WTC11 (cell line): ENCODE measurements at regions not wholly inside any gene's neighbourhood (a gene's known extent, or its start where the extent isn't known, plus 50 kb on each side); places are given as distances from the start of the nearest gene placed in this dataset.

ENCODE experiments used
- ATAC-seq: fragments of 200-7000 bp; cut with Tn5 transposase; 2 replicates; pipeline ENCODE4 v1.10.0; 2021; ENCODE audit warnings: mild to moderate bottlenecking, moderate library complexity
- CTCF ChIA-PET: fragments of 300-600 bp; sonication (Branson Sonifier 250); formaldehyde crosslinking; loops from one replicate; lab custom pipeline; 2021; ENCODE audit warnings: antibody characterized with exemption; lab: Charles Lee
- POLR2A ChIA-PET: fragments of 350-600 bp; sonication (Branson Sonifier 250); formaldehyde crosslinking; loops from one replicate; lab custom pipeline; 2021; ENCODE audit warnings: antibody characterized with exemption; lab: Charles Lee
- DNase-seq: peaks from one replicate; pipeline ENCODE4 v3.0.0; 2021; ENCODE audit warnings: low spot score
- H3K27ac Mint-ChIP-seq: 2 replicates; pipeline ENCODE4 v1.8.0; 2021; ENCODE audit warnings: mixed read lengths
- H3K27me3 Mint-ChIP-seq: 2 replicates; pipeline ENCODE4 v1.8.0; 2021; ENCODE audit warnings: low read depth, mild to moderate bottlenecking, moderate library complexity, mixed read lengths
- H3K36me3 Mint-ChIP-seq: 2 replicates; pipeline ENCODE4 v1.8.0; 2021; ENCODE audit warnings: mixed read lengths
- H3K4me1 Mint-ChIP-seq: 2 replicates; pipeline ENCODE4 v1.8.0; 2022; ENCODE audit warnings: mixed read lengths
- H3K4me3 Mint-ChIP-seq: 2 replicates; pipeline ENCODE4 v1.8.0; 2021; ENCODE audit warnings: mild to moderate bottlenecking, moderate library complexity, mixed read lengths
- H3K9me3 Mint-ChIP-seq: 2 replicates; pipeline ENCODE4 v1.8.0; 2021; ENCODE audit warnings: mixed read lengths
- ATF3 ChIP-seq: sonication (generic); formaldehyde crosslinking; conservative IDR thresholded peaks from 2 replicates; pipeline ENCODE4 v1.8.1; 2022; ENCODE audit warnings: mild to moderate bottlenecking, missing genetic modification reagents
- CBFB ChIP-seq: sonication (generic); formaldehyde crosslinking; IDR thresholded peaks from 2 replicates; pipeline ENCODE4 v1.8.1; 2022; ENCODE audit warnings: mild to moderate bottlenecking, low read depth, missing genetic modification reagents
- CDX4 ChIP-seq: fragments of 250-450 bp; sonication (Bioruptor Pico); IDR thresholded peaks from 2 replicates; pipeline ENCODE4 v1.9.0; 2021; ENCODE audit warnings: moderate library complexity, mild to moderate bottlenecking, inconsistent platforms, borderline replicate concordance
- CREM ChIP-seq: sonication (generic); formaldehyde crosslinking; IDR thresholded peaks from 2 replicates; pipeline ENCODE4 v1.8.1; 2022; ENCODE audit warnings: mild to moderate bottlenecking, missing genetic modification reagents, moderate library complexity
- E2F4 ChIP-seq: sonication (generic); formaldehyde crosslinking; IDR thresholded peaks from 2 replicates; pipeline ENCODE4 v1.8.1; 2022; ENCODE audit warnings: low read depth, mild to moderate bottlenecking, moderate library complexity, missing genetic modification reagents, borderline replicate concordance
- E2F5 ChIP-seq: sonication (generic); formaldehyde crosslinking; IDR thresholded peaks from 2 replicates; pipeline ENCODE4 v1.8.1; 2022; ENCODE audit warnings: mild to moderate bottlenecking, moderate library complexity, missing genetic modification reagents
- FOXJ3 ChIP-seq: sonication (generic); formaldehyde crosslinking; IDR thresholded peaks from 2 replicates; pipeline ENCODE4 v1.9.0; 2021; ENCODE audit warnings: missing genetic modification reagents, mild to moderate bottlenecking, borderline replicate concordance
- FOXP1 ChIP-seq: sonication (generic); formaldehyde crosslinking; IDR thresholded peaks from 2 replicates; pipeline ENCODE4 v1.8.0; 2022; ENCODE audit warnings: missing genetic modification reagents, mild to moderate bottlenecking, moderate library complexity, borderline replicate concordance
- GTF2I ChIP-seq: fragments of 250-450 bp; sonication (Bioruptor Pico); conservative IDR thresholded peaks from 2 replicates; pipeline ENCODE4 v1.4.0; 2021; ENCODE audit warnings: mild to moderate bottlenecking
- HMGA2 ChIP-seq: fragments of 250-450 bp; sonication (Bioruptor Pico); IDR thresholded peaks from 2 replicates; pipeline ENCODE4 v1.4.0; 2021; ENCODE audit warnings: mild to moderate bottlenecking, moderate library complexity
- HMGXB4 ChIP-seq: sonication (generic); formaldehyde crosslinking; IDR thresholded peaks from 2 replicates; pipeline ENCODE4 v1.8.1; 2023; ENCODE audit warnings: mild to moderate bottlenecking, moderate library complexity, missing genetic modification reagents
- IRF2 ChIP-seq: sonication (generic); formaldehyde crosslinking; IDR thresholded peaks from 2 replicates; pipeline ENCODE4 v1.8.0; 2022; ENCODE audit warnings: low read depth, missing genetic modification reagents, borderline replicate concordance
- JAZF1 ChIP-seq: fragments of 250-450 bp; sonication (Bioruptor Pico); IDR thresholded peaks from 2 replicates; pipeline ENCODE4 v1.9.0; 2021; ENCODE audit warnings: moderate library complexity, mild to moderate bottlenecking, inconsistent platforms
- KAT7 ChIP-seq: sonication (generic); formaldehyde crosslinking; IDR thresholded peaks from 2 replicates; pipeline ENCODE4 v1.8.1; 2023; ENCODE audit warnings: missing genetic modification reagents, mild to moderate bottlenecking, borderline replicate concordance
- MXD4 ChIP-seq: fragments of 250-450 bp; sonication (Bioruptor Pico); IDR thresholded peaks from 2 replicates; pipeline ENCODE4 v1.8.0; 2021; ENCODE audit warnings: mild to moderate bottlenecking, moderate library complexity, borderline replicate concordance
- PRDM15 ChIP-seq: sonication (generic); formaldehyde crosslinking; IDR thresholded peaks from 2 replicates; pipeline ENCODE4 v1.8.0; 2022; ENCODE audit warnings: missing genetic modification reagents
- RELA ChIP-seq: sonication (generic); formaldehyde crosslinking; IDR thresholded peaks from 2 replicates; pipeline ENCODE4 v1.8.1; 2022; ENCODE audit warnings: missing genetic modification reagents, mild to moderate bottlenecking, borderline replicate concordance
- TP53 ChIP-seq: sonication (generic); formaldehyde crosslinking; IDR thresholded peaks from 2 replicates; pipeline ENCODE4 v1.8.1; 2023; ENCODE audit warnings: mild to moderate bottlenecking, missing genetic modification reagents
- USF1 ChIP-seq: sonication (generic); formaldehyde crosslinking; IDR thresholded peaks from 2 replicates; pipeline ENCODE4 v1.8.0; 2022; ENCODE audit warnings: mild to moderate bottlenecking, missing genetic modification reagents
- ZNF121 ChIP-seq: sonication (generic); formaldehyde crosslinking; IDR thresholded peaks from 2 replicates; pipeline ENCODE4 v1.8.0; 2023; ENCODE audit warnings: missing genetic modification reagents
- ZNF416 ChIP-seq: fragments of 250-450 bp; sonication (Bioruptor Pico); IDR thresholded peaks from 2 replicates; pipeline ENCODE4 v1.9.0; 2021; ENCODE audit warnings: mild to moderate bottlenecking, inconsistent platforms
- ZNF423 ChIP-seq: fragments of 250-450 bp; sonication (Bioruptor Pico); IDR thresholded peaks from 2 replicates; pipeline ENCODE4 v2.1.2; 2022; ENCODE audit warnings: mild to moderate bottlenecking, moderate library complexity
- ZNF671 ChIP-seq: fragments of 250-450 bp; sonication (Bioruptor Pico); IDR thresholded peaks from 2 replicates; pipeline ENCODE4 v1.8.0; 2021; ENCODE audit warnings: mild to moderate bottlenecking

GRCh38 chr5:73354406-73354805, 94.2 kb downstream of the FOXD1 start:
- Mint-ChIP-seq H3K4me3 (no peak overlapping the region), H3K27me3 (no peaks in the 10 kb centered on the region), H3K27ac (no peak overlapping the region), H3K4me1 (0 out of 2 replicates have a peak, but pooled peaks cover 8% of the 10 kb centered on the region), H3K36me3 (0 out of 2 replicates have a peak, but pooled peaks cover 3% of the 10 kb centered on the region), H3K9me3 (peaks cover 20% of the 10 kb centered on the region)
- ATAC-seq (no peak), DNase-seq (no peak)
- CTCF ChIA-PET = no interaction called here
- POLR2A ChIA-PET = no interaction called here
- TF ChIP-seq JAZF1 (CRISPR knock-in tag) = no peak
- no peak for TF ChIP-seq KAT7 (CRISPR knock-in tag)
- TF ChIP-seq HMGXB4 = no peak
- no peak for TF ChIP-seq ZNF121 (CRISPR knock-in tag)
- TF ChIP-seq HMGA2 (CRISPR knock-in tag) = no peak
- no peak for TF ChIP-seq E2F4 (CRISPR knock-in tag)
- TF ChIP-seq FOXJ3 = no peak
- no peak for TF ChIP-seq ZNF423 (CRISPR knock-in tag)
- TF ChIP-seq TP53 (CRISPR knock-in tag) = no peak
- TF ChIP-seq CBFB (CRISPR knock-in tag) = no peak

- no peak overlapping the region for H3K4me3 Mint-ChIP-seq
- no peaks in the 10 kb centered on the region for H3K27me3 Mint-ChIP-seq
- H3K9me3 Mint-ChIP-seq = peaks cover 37% of the 10 kb centered on the region
- POLR2A ChIA-PET = no interaction called here
- TF ChIP-seq ATF3 (CRISPR knock-in tag) = no peak
- TF ChIP-seq FOXP1 (CRISPR knock-in tag) = no peak
- TF ChIP-seq ZNF671 (CRISPR knock-in tag) = no peak
- TF ChIP-seq IRF2 (CRISPR knock-in tag) = no peak
- TF ChIP-seq E2F5 (CRISPR knock-in tag) = no peak
- no peak for TF ChIP-seq CREM (CRISPR knock-in tag)
- TF ChIP-seq GTF2I = no peak
- TF ChIP-seq PRDM15 (CRISPR knock-in tag) = no peak
- no peak for TF ChIP-seq CDX4 (CRISPR knock-in tag)
- no peak for TF ChIP-seq RELA (CRISPR knock-in tag)
- TF ChIP-seq JAZF1 (CRISPR knock-in tag) = no peak
- TF ChIP-seq MXD4 (CRISPR knock-in tag) = no peak
- TF ChIP-seq ZNF416 (CRISPR knock-in tag) = no peak
- no peak for TF ChIP-seq USF1 (CRISPR knock-in tag)
- no peak for DNase-seq
- no peak for ATAC-seq
- H3K27ac Mint-ChIP-seq = no peak overlapping the region
- CTCF ChIA-PET = no interaction called here
- H3K4me1 Mint-ChIP-seq = 0 out of 2 replicates have a peak, but pooled peaks cover 5% of the 10 kb centered on the region
- peaks cover 3% of the 10 kb centered on the region; the same call in 1 of the 2 replicates for H3K36me3 Mint-ChIP-seq
Observed at GRCh38 chr5:73352649-73353230, 95.8 kb downstream of the FOXD1 start.
